NOMO-1 (cell line): ENCODE measurements at regions not wholly inside any gene's neighbourhood (a gene's known extent, or its start where the extent isn't known, plus 50 kb on each side); places are given as distances from the start of the nearest gene placed in this dataset.
A peak's percentile ranks its signal among the peaks of the same experiment; 100 is the strongest.

ENCODE experiments used
- DNase-seq, 2 experiments: peaks; one replicate each; lab custom pipeline; 2025; ENCODE audit not compliant: unreplicated experiment in 2 of 2; lab: John Stamatoyannopoulos, UW

- DNase-seq, result no peak
Measured at GRCh38 chr13:106927421-106927820, 359.5 kb upstream of the ARGLU1 start.

- DNase-seq, result no peak
Measured at GRCh38 chr13:106922384-106922783, 354.4 kb upstream of the ARGLU1 start.

- DNase-seq, result no peak
Measured at GRCh38 chr13:106919638-106920037, 351.7 kb upstream of the ARGLU1 start.

- DNase-seq, result no peak
Measured at GRCh38 chr13:106919133-106919532, 351.2 kb upstream of the ARGLU1 start.

GRCh38 chr13:106918557-106918860 is 350.6 kb upstream of the ARGLU1 start:
- no peak for DNase-seq

GRCh38 chr13:106917673-106918556 is 350.0 kb upstream of the ARGLU1 start:
- DNase-seq, result peak; percentile 4 to 34

GRCh38 chr13:106917024-106917571 is 349.2 kb upstream of the ARGLU1 start:
- DNase-seq, result no peak

GRCh38 chr13:106916329-106916976 is 348.5 kb upstream of the ARGLU1 start:
- no peak for DNase-seq

- no peak for DNase-seq
Measured at GRCh38 chr13:106915146-106915545, 347.2 kb upstream of the ARGLU1 start.

GRCh38 chr13:106911627-106912026 is 343.7 kb upstream of the ARGLU1 start:
- no peak for DNase-seq

GRCh38 chr13:106911020-106911419 is 343.1 kb upstream of the ARGLU1 start:
- no peak for DNase-seq

GRCh38 chr13:106906426-106906996 is 338.6 kb upstream of the ARGLU1 start:
- no peak for DNase-seq

GRCh38 chr13:106905380-106906162 is 337.6 kb upstream of the ARGLU1 start:
- DNase-seq, result no peak

- DNase-seq, result no peak
Measured at GRCh38 chr13:106899442-106899841, 331.5 kb upstream of the ARGLU1 start.

GRCh38 chr13:106898231-106898630 is 330.3 kb upstream of the ARGLU1 start:
- no peak for DNase-seq

- no peak for DNase-seq
Measured at GRCh38 chr13:106888148-106888547, 320.2 kb upstream of the ARGLU1 start.

- no peak for DNase-seq
Measured at GRCh38 chr13:106887686-106888085, 319.7 kb upstream of the ARGLU1 start.

- DNase-seq, result no peak
Measured at GRCh38 chr13:106883976-106884375, 316.0 kb upstream of the ARGLU1 start.

- DNase-seq, result no peak
Measured at GRCh38 chr13:106882246-106882645, 314.3 kb upstream of the ARGLU1 start.

GRCh38 chr13:106879806-106880205 is 311.9 kb upstream of the ARGLU1 start:
- no peak for DNase-seq

- no peak for DNase-seq
Measured at GRCh38 chr13:106874323-106874722, 306.4 kb upstream of the ARGLU1 start.
